OCI-LY1 (cell line): ENCODE measurements at regions not wholly inside any gene's neighbourhood (a gene's known extent, or its start where the extent isn't known, plus 50 kb on each side); places are given as distances from the start of the nearest gene placed in this dataset.
"Not testable (repeated sequence)": the region's sequence is repeated elsewhere in the genome, so short reads cannot be mapped to it uniquely, and the experiment has no call there.

Experiments used
- H2AFZ ChIP-seq: fragments of 200-600 bp; sonication (generic), shearing (Covaris generic); 2 replicates; pipeline ENCODE4 v1.6.0; 2014; ENCODE audit warnings: antibody characterized with exemption, mild to moderate bottlenecking, low read length
- H3F3A ChIP-seq: fragments of 200-600 bp; sonication (generic), shearing (Covaris generic); 2 replicates; pipeline ENCODE4 v1.6.0; 2014; ENCODE audit warnings: mild to moderate bottlenecking, antibody characterized with exemption, low read length, moderate library complexity; ENCODE audit not compliant: insufficient read depth
- H3K27ac ChIP-seq: fragments of 200-600 bp; sonication (generic); 2 replicates; pipeline ENCODE4 v1.5.1; 2014; ENCODE audit warnings: low read length, mixed run types, mild to moderate bottlenecking, low read depth; ENCODE audit not compliant: poor library complexity, severe bottlenecking
- H3K27me3 ChIP-seq: fragments of 200-600 bp; sonication (generic); 2 replicates; pipeline ENCODE4 v1.6.0; 2014; ENCODE audit warnings: antibody characterized with exemption, mild to moderate bottlenecking, low read length, moderate library complexity; ENCODE audit not compliant: insufficient read depth
- H3K36me3 ChIP-seq: fragments of 200-600 bp; sonication (generic); 2 replicates; pipeline ENCODE4 v1.6.1; 2014; ENCODE audit warnings: mild to moderate bottlenecking, antibody characterized with exemption, low read length, moderate library complexity, mixed read lengths; ENCODE audit not compliant: insufficient read depth
- H3K4me1 ChIP-seq: fragments of 200-600 bp; sonication (generic); 2 replicates; pipeline ENCODE4 v1.5.1; 2014; ENCODE audit warnings: mild to moderate bottlenecking, low read length, moderate library complexity; ENCODE audit not compliant: insufficient read depth, severe bottlenecking
- H3K4me2 ChIP-seq: fragments of 200-600 bp; sonication (generic), shearing (Covaris generic); 2 replicates; pipeline ENCODE4 v1.6.1; 2014; ENCODE audit warnings: low read length
- H3K4me3 ChIP-seq: fragments of 200-600 bp; sonication (generic); 2 replicates; pipeline ENCODE4 v1.5.1; 2014; ENCODE audit warnings: low read length, low read depth, mild to moderate bottlenecking, mixed read lengths; ENCODE audit not compliant: poor library complexity, severe bottlenecking
- H3K79me2 ChIP-seq: fragments of 200-600 bp; shearing (Covaris generic); 2 replicates; pipeline ENCODE4 v1.6.1; 2016; ENCODE audit warnings: mixed run types, low read length, mixed read lengths; ENCODE audit not compliant: insufficient read depth
- H3K9ac ChIP-seq: fragments of 200-600 bp; sonication (generic), shearing (Covaris generic); 2 replicates; pipeline ENCODE4 v1.6.1; 2014; ENCODE audit warnings: mild to moderate bottlenecking, low read length, mixed read lengths
- H3K9me2 ChIP-seq: fragments of 200-600 bp; sonication (generic), shearing (Covaris generic); 2 replicates; pipeline ENCODE4 v1.6.1; 2014; ENCODE audit warnings: low read depth, mild to moderate bottlenecking, low read length, mixed read lengths
- H3K9me3 ChIP-seq: fragments of 200-600 bp; shearing (Covaris generic); 2 replicates; pipeline ENCODE4 v1.6.1; 2014; ENCODE audit warnings: low read length, mixed read lengths
- H4K20me1 ChIP-seq: fragments of 200-600 bp; sonication (generic), shearing (Covaris generic); 2 replicates; pipeline ENCODE4 v1.6.0; 2016; ENCODE audit warnings: mild to moderate bottlenecking, low read length; ENCODE audit not compliant: insufficient read depth
- CTCF ChIP-seq: fragments of 200-600 bp; sonication (generic), shearing (Covaris generic); IDR thresholded peaks from 2 replicates; pipeline ENCODE4 v1.5.1; 2017; ENCODE audit warnings: mild to moderate bottlenecking, antibody characterized with exemption, low read length, moderate library complexity, mixed read lengths
- EZH2 ChIP-seq: fragments of 200-600 bp; sonication (generic), shearing (Covaris generic); IDR thresholded peaks from 2 replicates; pipeline ENCODE4 v1.8.0; 2017; ENCODE audit warnings: borderline replicate concordance, mixed run types, mild to moderate bottlenecking, antibody characterized with exemption, low read length, moderate library complexity, mixed read lengths

GRCh38 chr21:39001341-39001740 lies 181.9 kb downstream of the PSMG1 start:
- H3K36me3 ChIP-seq, result no peaks in the 10 kb centered on the region
- H3K4me1 ChIP-seq, result peaks cover 18% of the 10 kb centered on the region
- H3K27me3 ChIP-seq, result no peaks in the 10 kb centered on the region
- no peaks in the 10 kb centered on the region for H3K9me3 ChIP-seq
- no peaks in the 10 kb centered on the region for H3K9me2 ChIP-seq
- TF ChIP-seq EZH2, result no peak
- no peak overlapping the region for H2AFZ ChIP-seq
- H3K4me2 ChIP-seq, result no peak overlapping the region
- H4K20me1 ChIP-seq, result no peaks in the 10 kb centered on the region
- H3K4me3 ChIP-seq, result no peak overlapping the region
- no peaks in the 10 kb centered on the region for H3F3A ChIP-seq
- no peak overlapping the region for H3K27ac ChIP-seq
- H3K9ac ChIP-seq, result no peak overlapping the region
- no peaks in the 10 kb centered on the region for H3K79me2 ChIP-seq

GRCh38 chr21:39000496-39000895 lies 182.8 kb downstream of the PSMG1 start:
- H3K9ac ChIP-seq, result no peak overlapping the region
- no peaks in the 10 kb centered on the region for H4K20me1 ChIP-seq
- no peak overlapping the region for H2AFZ ChIP-seq
- H3K9me3 ChIP-seq, result no peaks in the 10 kb centered on the region
- no peak overlapping the region for H3K4me3 ChIP-seq
- no peak overlapping the region for H3K27ac ChIP-seq
- no peak overlapping the region for H3K4me2 ChIP-seq
- H3K36me3 ChIP-seq, result no peaks in the 10 kb centered on the region
- TF ChIP-seq CTCF (no peak), EZH2 (no peak)
- H3K4me1 ChIP-seq, result peaks cover 14% of the 10 kb centered on the region
- H3K79me2 ChIP-seq, result no peaks in the 10 kb centered on the region
- no peaks in the 10 kb centered on the region for H3K9me2 ChIP-seq
- H3F3A ChIP-seq, result no peaks in the 10 kb centered on the region
- no peaks in the 10 kb centered on the region for H3K27me3 ChIP-seq

GRCh38 chr21:38999161-38999560 lies 184.1 kb downstream of the PSMG1 start:
- no peaks in the 10 kb centered on the region for H3K36me3 ChIP-seq
- H3K4me3 ChIP-seq, result no peak overlapping the region
- H3K4me1 ChIP-seq, result peaks cover 2% of the 10 kb centered on the region
- no peak overlapping the region for H3K9ac ChIP-seq
- no peak overlapping the region for H2AFZ ChIP-seq
- no peaks in the 10 kb centered on the region for H3K9me2 ChIP-seq
- H3K27me3 ChIP-seq, result no peaks in the 10 kb centered on the region
- TF ChIP-seq EZH2 (no peak), CTCF (no peak)
- H3K9me3 ChIP-seq, result no peaks in the 10 kb centered on the region
- H3F3A ChIP-seq, result no peaks in the 10 kb centered on the region
- no peaks in the 10 kb centered on the region for H4K20me1 ChIP-seq
- H3K79me2 ChIP-seq, result no peaks in the 10 kb centered on the region
- no peak overlapping the region for H3K4me2 ChIP-seq
- no peak overlapping the region for H3K27ac ChIP-seq

GRCh38 chr21:38998281-38998680 lies 185.0 kb downstream of the PSMG1 start:
- not testable (repeated sequence) for H2AFZ ChIP-seq, H3F3A ChIP-seq, H4K20me1 ChIP-seq, H3K9me3 ChIP-seq, H3K79me2 ChIP-seq, H3K27ac ChIP-seq, H3K4me1 ChIP-seq, H3K36me3 ChIP-seq, H3K4me3 ChIP-seq, H3K9me2 ChIP-seq, H3K4me2 ChIP-seq, H3K27me3 ChIP-seq, H3K9ac ChIP-seq

- H3K9me2 ChIP-seq, H3K9ac ChIP-seq, H3K79me2 ChIP-seq, H3K27me3 ChIP-seq, H3K4me3 ChIP-seq, H3K4me1 ChIP-seq, H3F3A ChIP-seq, H3K36me3 ChIP-seq, H3K9me3 ChIP-seq, H2AFZ ChIP-seq, H3K4me2 ChIP-seq, H3K27ac ChIP-seq, H4K20me1 ChIP-seq: not testable (repeated sequence)
Observed at GRCh38 chr21:38997843-38998175, 185.4 kb downstream of the PSMG1 start.
